ENCODE measurements at regions not wholly inside any gene's neighbourhood (a gene's known extent, or its start where the extent isn't known, plus 50 kb on each side); places are given as distances from the start of the nearest gene placed in this dataset.

DNA sequence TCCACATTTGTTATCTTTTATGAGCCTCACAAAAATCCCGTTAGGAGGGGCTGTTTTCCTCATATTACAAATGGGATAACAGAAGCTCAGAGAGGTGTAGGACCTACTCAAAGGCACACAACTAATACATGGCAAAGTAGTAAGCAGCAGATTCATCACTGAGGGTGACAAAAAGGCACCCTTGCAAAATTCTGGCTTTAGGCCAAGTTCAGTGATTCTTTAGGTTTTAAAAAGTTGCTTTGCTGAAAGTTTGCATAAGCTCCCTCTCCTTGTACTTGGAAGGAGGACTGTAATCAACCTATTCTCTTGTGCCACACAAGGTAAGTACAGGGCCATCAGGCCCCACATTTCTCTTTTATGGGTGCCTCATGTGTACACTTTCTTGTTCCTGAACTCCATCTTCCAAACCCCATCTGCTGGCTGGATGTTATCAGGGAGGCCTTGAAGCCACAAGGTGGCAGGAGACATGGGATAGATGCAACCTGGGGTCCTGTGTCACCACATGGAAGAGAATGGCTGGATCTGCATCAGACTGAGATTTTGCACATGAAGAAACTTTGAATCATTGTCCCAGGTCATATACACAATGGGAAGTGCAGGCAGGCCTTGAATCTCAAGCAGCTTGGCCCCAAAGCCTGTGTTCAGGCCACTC, 311.6 kb downstream of the MSX2 start:
- no peak for DNase-seq (ENCODE audit: low spot score)
- H3K4me1 Mint-ChIP-seq (ENCODE audit: low read depth), result no peaks in the 10 kb centered on the region
- no peaks in the 10 kb centered on the region for H3K27me3 Mint-ChIP-seq (ENCODE audit: insufficient read depth)
- intact Hi-C loops (cut with micrococcal nuclease), result no loop called here
- no peak overlapping the region for H3K27ac Mint-ChIP-seq
- H3K4me3 Mint-ChIP-seq, result no peak overlapping the region
- H3K36me3 Mint-ChIP-seq (ENCODE audit: low read depth), result no peaks in the 10 kb centered on the region
- H3K9me3 Mint-ChIP-seq, result no peaks in the 10 kb centered on the region

- DNase-seq (ENCODE audit: low spot score), result no peak
- no peaks in the 10 kb centered on the region for H3K4me1 Mint-ChIP-seq (ENCODE audit: low read depth)
Measured at GRCh38 chr5:175034924-175035323, 310.5 kb downstream of the MSX2 start.

DNA sequence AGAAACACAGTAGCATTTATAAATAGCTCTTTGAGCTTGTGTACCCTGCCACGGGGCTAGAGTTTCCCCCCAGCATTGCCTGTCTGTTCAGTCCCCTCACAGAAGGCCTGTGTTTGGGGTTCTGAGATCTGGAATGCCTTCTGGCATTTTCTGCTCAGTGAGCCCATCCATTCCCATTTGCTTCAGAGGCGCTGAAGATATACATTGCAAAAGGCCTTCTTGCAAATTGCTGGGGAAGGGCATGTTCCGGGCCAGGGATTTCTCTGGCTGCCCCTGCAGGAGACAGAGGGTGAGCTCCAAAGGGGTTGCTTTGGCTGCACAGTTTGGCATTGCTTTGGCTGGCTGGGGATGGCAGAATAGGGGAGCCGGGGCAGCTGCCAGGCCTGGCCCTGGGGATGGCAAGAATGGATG, 308.4 kb downstream of the MSX2 start:
- intact Hi-C loops (cut with micrococcal nuclease), result no loop called here
- Mint-ChIP-seq H3K4me1 (ENCODE audit: low read depth) (no peaks in the 10 kb centered on the region), H3K27me3 (ENCODE audit: insufficient read depth) (no peaks in the 10 kb centered on the region), H3K4me3 (no peak overlapping the region), H3K36me3 (ENCODE audit: low read depth) (no peaks in the 10 kb centered on the region), H3K27ac (no peak overlapping the region), H3K9me3 (no peaks in the 10 kb centered on the region)
- no peak for DNase-seq (ENCODE audit: low spot score)

More at GRCh38 chr5:175034924-175035323, 310.5 kb downstream of the MSX2 start:
- Mint-ChIP-seq H3K9me3 (no peaks in the 10 kb centered on the region), H3K27me3 (ENCODE audit: insufficient read depth) (no peaks in the 10 kb centered on the region), H3K4me3 (no peak overlapping the region), H3K36me3 (ENCODE audit: low read depth) (no peaks in the 10 kb centered on the region), H3K27ac (no peak overlapping the region)
- intact Hi-C loops (cut with micrococcal nuclease), result no loop called here

GRCh38 chr5:175032013-175032412, 307.6 kb downstream of the MSX2 start:
- Mint-ChIP-seq H3K4me1 (ENCODE audit: low read depth) (no peaks in the 10 kb centered on the region), H3K27ac (no peak overlapping the region), H3K9me3 (no peaks in the 10 kb centered on the region), H3K27me3 (ENCODE audit: insufficient read depth) (no peaks in the 10 kb centered on the region), H3K4me3 (no peak overlapping the region), H3K36me3 (ENCODE audit: low read depth) (no peaks in the 10 kb centered on the region)
- DNase-seq (ENCODE audit: low spot score), result no peak
- intact Hi-C loops (cut with micrococcal nuclease), result no loop called here

- Mint-ChIP-seq H3K9me3 (no peaks in the 10 kb centered on the region), H3K4me3 (no peak overlapping the region), H3K27ac (no peak overlapping the region), H3K4me1 (ENCODE audit: low read depth) (no peaks in the 10 kb centered on the region), H3K36me3 (ENCODE audit: low read depth) (no peaks in the 10 kb centered on the region), H3K27me3 (ENCODE audit: insufficient read depth) (no peaks in the 10 kb centered on the region)
- DNase-seq (ENCODE audit: low spot score), result no peak
- intact Hi-C loops (cut with micrococcal nuclease), result no loop called here
Measured at GRCh38 chr5:175027390-175027789, 303.0 kb downstream of the MSX2 start.

DNA sequence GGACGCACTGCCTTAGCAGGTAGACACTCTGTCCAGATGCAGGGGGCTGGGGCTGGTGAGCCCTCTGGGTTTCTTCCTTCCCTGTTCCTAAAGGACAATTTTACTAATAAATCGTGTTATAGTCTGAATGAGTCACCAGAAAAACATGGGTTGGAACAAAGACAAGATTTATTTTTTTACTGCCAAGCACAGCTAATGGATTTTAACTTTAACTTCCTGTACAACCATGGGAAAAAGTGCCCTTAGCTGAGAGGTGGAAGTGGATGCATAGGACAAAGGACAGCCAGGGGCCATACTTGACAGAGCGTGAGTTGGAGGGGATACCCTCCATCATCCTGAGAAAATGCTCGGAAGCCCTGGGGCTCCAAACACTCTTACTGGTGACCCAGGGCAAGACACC, 300.7 kb downstream of the MSX2 start:
- H3K27ac Mint-ChIP-seq, result no peak overlapping the region
- no peak overlapping the region for H3K4me3 Mint-ChIP-seq
- intact Hi-C loops (cut with micrococcal nuclease), result no loop called here
- H3K27me3 Mint-ChIP-seq (ENCODE audit: insufficient read depth), result no peaks in the 10 kb centered on the region
- H3K4me1 Mint-ChIP-seq (ENCODE audit: low read depth), result no peaks in the 10 kb centered on the region
- no peaks in the 10 kb centered on the region for H3K9me3 Mint-ChIP-seq
- H3K36me3 Mint-ChIP-seq (ENCODE audit: low read depth), result no peaks in the 10 kb centered on the region
- no peak for DNase-seq (ENCODE audit: low spot score)

DNA sequence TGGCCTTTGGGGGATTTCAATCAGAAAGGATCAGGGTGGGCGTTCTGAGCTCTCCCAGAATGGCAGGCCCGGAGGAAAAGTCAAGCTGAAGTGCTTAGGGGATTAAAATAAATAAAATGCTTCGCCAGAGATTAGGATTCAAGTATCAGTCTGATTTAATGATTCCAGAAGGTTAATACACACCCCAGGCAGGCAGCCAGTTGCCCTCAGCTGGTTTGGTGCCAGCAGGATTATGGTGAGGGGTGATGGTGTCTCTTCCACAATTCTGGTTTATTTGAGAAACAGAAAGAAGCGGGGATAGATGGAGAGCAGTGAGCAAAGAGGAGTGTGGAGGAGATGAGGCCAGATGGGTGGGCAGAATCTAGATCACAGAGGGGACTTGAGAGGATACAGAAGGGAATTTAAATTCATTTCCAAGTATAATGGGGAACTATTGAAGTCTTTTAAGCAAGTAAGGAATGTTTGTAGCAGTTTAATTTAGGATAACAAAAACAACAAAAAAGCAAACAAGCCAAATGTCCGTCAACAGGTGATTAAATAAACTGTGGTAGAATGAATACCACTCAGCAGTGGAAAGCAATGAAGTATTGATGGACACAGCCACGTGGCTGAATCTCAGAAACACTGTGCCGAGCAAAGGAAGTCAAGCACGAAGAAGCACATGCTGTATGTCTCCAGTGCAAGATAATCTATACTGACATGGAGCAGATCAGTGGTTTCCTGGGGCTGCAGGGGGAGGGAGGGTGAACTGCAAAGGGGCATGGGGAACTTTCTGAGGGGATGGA, 297.7 kb downstream of the MSX2 start:
- Mint-ChIP-seq H3K4me1 (ENCODE audit: low read depth) (no peaks in the 10 kb centered on the region), H3K27me3 (ENCODE audit: insufficient read depth) (peaks cover 2% of the 10 kb centered on the region), H3K9me3 (no peaks in the 10 kb centered on the region), H3K27ac (no peak overlapping the region), H3K4me3 (no peak overlapping the region), H3K36me3 (ENCODE audit: low read depth) (no peaks in the 10 kb centered on the region)
- DNase-seq (ENCODE audit: low spot score), result no peak
- intact Hi-C loops (cut with micrococcal nuclease), result no loop called here

DNA sequence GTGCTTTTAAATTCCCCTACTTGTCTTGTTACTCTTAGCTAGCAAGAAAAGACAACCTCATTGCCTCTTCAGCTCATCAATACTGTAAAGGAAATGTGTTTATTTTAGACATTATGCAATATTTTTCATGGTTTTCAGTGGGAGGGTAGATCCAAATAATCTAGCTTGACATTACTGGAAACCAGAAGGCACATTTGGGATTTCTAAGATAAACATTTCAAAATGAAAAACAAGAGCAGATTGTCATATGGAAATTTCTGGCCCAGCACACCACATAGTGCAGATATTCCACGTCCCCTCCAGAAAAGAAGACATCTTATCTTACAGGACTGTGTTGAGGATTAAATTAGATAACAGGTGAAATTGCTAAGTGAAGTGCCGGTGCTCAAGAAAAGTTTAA, 296.9 kb downstream of the MSX2 start:
- Mint-ChIP-seq H3K9me3 (no peaks in the 10 kb centered on the region), H3K4me3 (no peak overlapping the region), H3K4me1 (ENCODE audit: low read depth) (no peaks in the 10 kb centered on the region), H3K36me3 (ENCODE audit: low read depth) (no peaks in the 10 kb centered on the region), H3K27me3 (ENCODE audit: insufficient read depth) (peaks cover 2% of the 10 kb centered on the region), H3K27ac (no peak overlapping the region)
- intact Hi-C loops (cut with micrococcal nuclease), result no loop called here
- DNase-seq (ENCODE audit: low spot score), result no peak

DNA sequence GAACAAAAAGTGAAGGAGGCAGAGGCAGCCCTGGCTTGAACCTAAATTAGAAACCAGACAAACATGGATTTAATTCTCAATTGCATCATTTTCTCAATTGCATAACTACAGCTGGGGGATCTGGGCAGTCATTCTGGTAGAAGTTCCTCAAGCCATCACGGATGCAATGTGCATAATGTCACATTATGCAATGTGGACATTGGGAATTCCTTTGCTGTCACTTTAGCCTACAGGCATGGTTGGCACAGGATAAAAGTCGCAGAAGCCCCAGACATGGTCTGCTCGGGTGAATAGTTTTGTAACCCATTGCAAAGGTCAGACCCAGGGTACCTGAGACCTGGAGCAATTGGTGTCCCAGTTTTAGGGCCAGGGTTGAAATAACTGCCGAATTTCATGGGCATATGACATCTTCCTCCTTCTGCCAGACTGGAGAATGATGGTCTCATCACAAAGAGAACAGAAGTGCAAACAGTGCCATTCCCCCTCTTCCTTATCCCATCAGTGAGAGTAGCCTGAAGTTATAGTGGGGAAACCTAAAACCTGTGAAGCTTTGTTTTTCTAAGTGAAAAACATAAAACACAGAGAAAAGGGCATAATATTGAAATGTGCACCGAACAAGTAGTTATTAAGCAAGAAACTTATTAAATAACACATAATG, 290.8 kb downstream of the MSX2 start:
- intact Hi-C loops (cut with micrococcal nuclease), result no loop called here
- Mint-ChIP-seq H3K4me3 (no peak overlapping the region), H3K36me3 (ENCODE audit: low read depth) (no peaks in the 10 kb centered on the region), H3K27ac (no peak overlapping the region), H3K9me3 (no peaks in the 10 kb centered on the region), H3K27me3 (ENCODE audit: insufficient read depth) (peaks cover 2% of the 10 kb centered on the region), H3K4me1 (ENCODE audit: low read depth) (no peaks in the 10 kb centered on the region)
- no peak for DNase-seq (ENCODE audit: low spot score)

DNA sequence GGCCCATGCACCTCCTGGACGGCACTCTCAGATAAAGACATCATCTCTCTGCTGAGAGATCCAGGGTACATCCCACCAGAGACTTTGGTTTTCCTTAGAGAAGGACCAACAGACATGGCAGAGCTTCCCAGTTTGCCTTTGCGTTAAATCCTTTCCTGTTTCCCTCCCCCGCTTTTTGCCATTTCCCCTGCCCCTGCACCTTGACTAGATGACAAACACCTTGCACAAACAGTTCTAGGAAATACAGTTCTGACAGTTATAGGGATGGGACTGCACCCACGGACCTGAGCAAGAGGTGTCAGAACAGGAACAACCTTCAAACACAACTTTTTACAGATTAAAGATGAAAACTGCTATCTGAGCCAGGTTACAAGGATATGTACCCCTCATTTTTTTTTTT, 288.9 kb downstream of the MSX2 start:
- Mint-ChIP-seq H3K4me1 (ENCODE audit: low read depth) (no peaks in the 10 kb centered on the region), H3K27me3 (ENCODE audit: insufficient read depth) (no peaks in the 10 kb centered on the region), H3K27ac (no peak overlapping the region), H3K36me3 (ENCODE audit: low read depth) (no peaks in the 10 kb centered on the region), H3K4me3 (no peak overlapping the region), H3K9me3 (no peaks in the 10 kb centered on the region)
- no peak for DNase-seq (ENCODE audit: low spot score)
- intact Hi-C loops (cut with micrococcal nuclease), result no loop called here

DNA sequence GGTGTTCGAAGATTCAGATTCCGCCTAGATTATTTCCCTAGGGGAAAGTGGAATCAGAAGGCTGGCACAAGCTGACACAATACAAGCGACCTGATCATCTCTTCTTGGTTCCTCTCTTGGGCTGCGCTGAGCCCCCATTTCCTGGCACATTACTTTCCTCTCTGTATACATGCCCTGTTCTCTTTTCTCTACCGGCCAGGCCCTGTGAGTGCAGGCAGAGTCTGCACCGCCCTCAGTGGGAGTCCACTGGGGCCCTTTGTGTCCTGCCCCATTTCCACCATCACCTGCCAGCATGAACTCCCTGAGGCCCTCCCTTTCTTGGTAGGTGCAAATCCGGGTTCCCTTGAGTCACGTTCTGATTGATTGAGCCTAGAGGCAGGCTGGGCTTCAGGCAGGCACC, 287.9 kb downstream of the MSX2 start:
- intact Hi-C loops (cut with micrococcal nuclease), result no loop called here
- Mint-ChIP-seq H3K27me3 (ENCODE audit: insufficient read depth) (no peaks in the 10 kb centered on the region), H3K4me1 (ENCODE audit: low read depth) (no peaks in the 10 kb centered on the region), H3K27ac (no peak overlapping the region), H3K36me3 (ENCODE audit: low read depth) (no peaks in the 10 kb centered on the region), H3K9me3 (no peaks in the 10 kb centered on the region), H3K4me3 (no peak overlapping the region)
- no peak for DNase-seq (ENCODE audit: low spot score)

- intact Hi-C loops (cut with micrococcal nuclease), result no loop called here
- Mint-ChIP-seq H3K27ac (no peak overlapping the region), H3K27me3 (ENCODE audit: insufficient read depth) (peaks cover 1% of the 10 kb centered on the region), H3K4me1 (ENCODE audit: low read depth) (no peaks in the 10 kb centered on the region), H3K4me3 (no peak overlapping the region), H3K36me3 (ENCODE audit: low read depth) (no peaks in the 10 kb centered on the region), H3K9me3 (peaks cover 16% of the 10 kb centered on the region)
- no peak for DNase-seq (ENCODE audit: low spot score)
Measured at GRCh38 chr5:175003531-175003930, 279.1 kb downstream of the MSX2 start.

DNA sequence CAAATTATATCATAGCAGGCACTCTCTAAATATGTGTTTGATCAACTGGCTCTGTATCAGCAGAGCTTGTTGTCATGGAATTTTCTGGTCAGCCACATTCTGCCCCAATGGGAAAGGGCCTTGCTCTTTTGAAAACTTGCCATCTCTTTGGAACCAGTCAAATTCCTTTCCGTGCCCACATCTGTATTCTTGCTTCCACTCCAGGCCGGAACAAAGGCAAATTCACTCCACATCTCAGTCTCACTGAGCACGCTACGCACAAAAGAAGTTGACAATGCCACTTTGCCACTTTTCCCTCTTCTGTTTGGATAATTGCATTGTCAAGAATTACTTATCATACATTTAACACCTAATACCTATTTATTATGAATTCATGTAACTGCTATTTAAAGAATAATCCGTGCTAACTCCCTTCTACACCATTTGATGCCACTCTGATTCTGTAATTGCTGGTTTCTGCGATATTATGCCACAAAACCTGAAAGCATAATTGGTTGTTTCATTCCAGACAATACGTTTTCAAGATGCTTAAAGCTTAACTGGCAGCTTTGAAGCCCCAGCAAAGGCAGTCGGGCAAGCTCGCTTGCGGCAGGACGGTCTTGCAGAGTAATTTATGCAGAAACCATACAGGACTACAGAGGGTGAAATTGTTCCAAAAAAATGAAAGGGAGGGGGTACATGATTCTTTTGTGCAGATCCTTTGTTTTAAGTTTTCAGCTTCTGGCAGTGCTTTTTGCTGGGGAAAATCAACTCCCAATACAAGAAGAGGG, 277.7 kb downstream of the MSX2 start:
- H3K4me3 Mint-ChIP-seq, result no peak overlapping the region
- intact Hi-C loops (cut with micrococcal nuclease), result no loop called here
- H3K4me1 Mint-ChIP-seq (ENCODE audit: low read depth), result no peaks in the 10 kb centered on the region
- H3K36me3 Mint-ChIP-seq (ENCODE audit: low read depth), result no peaks in the 10 kb centered on the region
- H3K27ac Mint-ChIP-seq, result no peak overlapping the region
- peaks cover 1% of the 10 kb centered on the region for H3K27me3 Mint-ChIP-seq (ENCODE audit: insufficient read depth)
- H3K9me3 Mint-ChIP-seq, result peaks cover 28% of the 10 kb centered on the region
- no peak for DNase-seq (ENCODE audit: low spot score)

All from activated T-helper 1 cell treated with anti-CD3 and anti-CD28 coated beads, Interleukin-12 subunit alpha, Interleukin-12 subunit beta, Interleukin-2, Interleukin-4 antibody, amounts not matched to agents 30 ng/mL and 10 ng/mL and 1 ng/mL, durations not matched to agents 14 hours and 24 hours and 36 hours (primary cell).